ENCODE measurements at regions not wholly inside any gene's neighbourhood (a gene's known extent, or its start where the extent isn't known, plus 50 kb on each side); places are given as distances from the start of the nearest gene placed in this dataset.

GRCh38 chr11:28878025-28878424 is 769.8 kb downstream of the METTL15 start:
- no peak for DNase-seq (ENCODE audit: insufficient read length, low spot score)
- TF ChIP-seq POU2F2 (IDR thresholded peaks at IDR 0.05; ENCODE audit: low read depth, low read length) = no peak
- no peak for TF ChIP-seq POLR2A (IDR thresholded peaks at IDR 0.05; ENCODE audit: low read depth, low read length)
- no peak for TF ChIP-seq POLR2AphosphoS5 (IDR thresholded peaks at IDR 0.05; ENCODE audit: low read depth, low read length)
- TF ChIP-seq PAX5 (IDR thresholded peaks at IDR 0.05; ENCODE audit: insufficient read depth, low read length, severe bottlenecking) = no peak
- TF ChIP-seq SPI1 (IDR thresholded peaks at IDR 0.05; ENCODE audit: low read depth, low read length) = no peak
- no peak for TF ChIP-seq TAF1 (IDR thresholded peaks at IDR 0.05; ENCODE audit: low read depth, low read length)
- no peak for FAIRE-seq

- DNase-seq (ENCODE audit: insufficient read length, low spot score) = no peak
- no peak for FAIRE-seq
Measured at GRCh38 chr11:28877340-28877739, 769.2 kb downstream of the METTL15 start.

DNA sequence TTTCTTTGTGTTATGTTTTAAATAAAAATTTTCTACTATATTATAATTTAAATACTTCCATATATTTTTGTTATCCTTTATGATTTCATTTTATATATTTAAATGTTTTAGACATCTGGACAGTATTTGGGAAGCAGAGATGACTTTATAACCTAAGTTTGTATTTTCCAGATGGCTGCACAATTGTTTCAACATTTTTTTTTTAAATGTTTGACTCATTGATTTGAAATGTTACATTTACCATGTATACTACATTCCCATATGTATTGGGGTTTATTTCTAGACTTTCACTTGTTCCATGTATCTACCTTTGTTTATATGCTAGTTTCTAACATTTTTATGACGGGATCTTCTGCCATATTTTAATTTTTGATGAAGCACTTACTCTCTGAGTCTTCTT is 766.5 kb downstream of the METTL15 start:
- DNase-seq (ENCODE audit: insufficient read length, low spot score) = no peak

More at GRCh38 chr11:28877340-28877739, 769.2 kb downstream of the METTL15 start:
- no peak for TF ChIP-seq POLR2A (IDR thresholded peaks at IDR 0.05; ENCODE audit: low read depth, low read length)
- no peak for TF ChIP-seq SPI1 (IDR thresholded peaks at IDR 0.05; ENCODE audit: low read depth, low read length)
- no peak for TF ChIP-seq POU2F2 (IDR thresholded peaks at IDR 0.05; ENCODE audit: low read depth, low read length)

GRCh38 chr11:28871090-28871489 is 762.9 kb downstream of the METTL15 start:
- TF ChIP-seq PAX5 (IDR thresholded peaks at IDR 0.05; ENCODE audit: insufficient read depth, low read length, severe bottlenecking) (no peak), SPI1 (IDR thresholded peaks at IDR 0.05; ENCODE audit: low read depth, low read length) (no peak), POLR2AphosphoS5 (IDR thresholded peaks at IDR 0.05; ENCODE audit: low read depth, low read length) (no peak), POLR2A (IDR thresholded peaks at IDR 0.05; ENCODE audit: low read depth, low read length) (no peak), POU2F2 (IDR thresholded peaks at IDR 0.05; ENCODE audit: low read depth, low read length) (no peak), TAF1 (IDR thresholded peaks at IDR 0.05; ENCODE audit: low read depth, low read length) (no peak)
- DNase-seq (ENCODE audit: insufficient read length, low spot score) = no peak
- no peak for FAIRE-seq

More for the DNA sequence above, 766.5 kb downstream of the METTL15 start:
- no peak for FAIRE-seq
- TF ChIP-seq POLR2AphosphoS5 (IDR thresholded peaks at IDR 0.05; ENCODE audit: low read depth, low read length) = no peak
- TF ChIP-seq SPI1 (IDR thresholded peaks at IDR 0.05; ENCODE audit: low read depth, low read length) = no peak
- TF ChIP-seq POLR2A (IDR thresholded peaks at IDR 0.05; ENCODE audit: low read depth, low read length) = no peak
- no peak for TF ChIP-seq PAX5 (IDR thresholded peaks at IDR 0.05; ENCODE audit: insufficient read depth, low read length, severe bottlenecking)
- TF ChIP-seq TAF1 (IDR thresholded peaks at IDR 0.05; ENCODE audit: low read depth, low read length) = no peak
- TF ChIP-seq POU2F2 (IDR thresholded peaks at IDR 0.05; ENCODE audit: low read depth, low read length) = no peak

DNA sequence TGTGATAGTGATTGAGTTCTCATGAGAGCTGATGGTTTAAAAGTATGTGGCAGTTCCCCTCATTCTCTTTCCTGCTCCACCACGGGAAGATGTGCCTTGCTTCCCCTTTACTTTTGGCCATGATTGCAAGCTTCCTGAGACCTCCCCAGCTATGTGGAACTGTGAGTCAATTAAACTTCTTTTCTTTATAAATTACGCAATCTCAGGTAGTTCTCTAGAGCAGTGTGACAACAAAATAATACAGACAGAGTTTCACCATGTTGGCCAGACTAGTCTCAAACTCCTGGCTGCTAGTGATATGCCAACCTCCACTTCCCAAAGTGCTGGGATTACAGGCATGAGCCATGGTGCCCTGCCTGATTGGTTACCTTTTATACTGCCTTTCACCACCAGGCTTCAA is 755.2 kb downstream of the METTL15 start:
- no peak for TF ChIP-seq SPI1 (IDR thresholded peaks at IDR 0.05; ENCODE audit: low read depth, low read length)
- TF ChIP-seq POU2F2 (IDR thresholded peaks at IDR 0.05; ENCODE audit: low read depth, low read length) = no peak
- no peak for TF ChIP-seq TAF1 (IDR thresholded peaks at IDR 0.05; ENCODE audit: low read depth, low read length)
- no peak for TF ChIP-seq POLR2AphosphoS5 (IDR thresholded peaks at IDR 0.05; ENCODE audit: low read depth, low read length)
- TF ChIP-seq PAX5 (IDR thresholded peaks at IDR 0.05; ENCODE audit: insufficient read depth, low read length, severe bottlenecking) = no peak
- no peak for TF ChIP-seq POLR2A (IDR thresholded peaks at IDR 0.05; ENCODE audit: low read depth, low read length)
- FAIRE-seq (no peak), DNase-seq (ENCODE audit: insufficient read length, low spot score) (no peak)

- TF ChIP-seq POU2F2 (IDR thresholded peaks at IDR 0.05; ENCODE audit: low read depth, low read length) (no peak), TAF1 (IDR thresholded peaks at IDR 0.05; ENCODE audit: low read depth, low read length) (no peak), POLR2A (IDR thresholded peaks at IDR 0.05; ENCODE audit: low read depth, low read length) (no peak), SPI1 (IDR thresholded peaks at IDR 0.05; ENCODE audit: low read depth, low read length) (no peak), PAX5 (IDR thresholded peaks at IDR 0.05; ENCODE audit: insufficient read depth, low read length, severe bottlenecking) (no peak), POLR2AphosphoS5 (IDR thresholded peaks at IDR 0.05; ENCODE audit: low read depth, low read length) (no peak)
- no peak for DNase-seq (ENCODE audit: insufficient read length, low spot score)
- FAIRE-seq = no peak
Measured at GRCh38 chr11:28860893-28861292, 752.7 kb downstream of the METTL15 start.

DNA sequence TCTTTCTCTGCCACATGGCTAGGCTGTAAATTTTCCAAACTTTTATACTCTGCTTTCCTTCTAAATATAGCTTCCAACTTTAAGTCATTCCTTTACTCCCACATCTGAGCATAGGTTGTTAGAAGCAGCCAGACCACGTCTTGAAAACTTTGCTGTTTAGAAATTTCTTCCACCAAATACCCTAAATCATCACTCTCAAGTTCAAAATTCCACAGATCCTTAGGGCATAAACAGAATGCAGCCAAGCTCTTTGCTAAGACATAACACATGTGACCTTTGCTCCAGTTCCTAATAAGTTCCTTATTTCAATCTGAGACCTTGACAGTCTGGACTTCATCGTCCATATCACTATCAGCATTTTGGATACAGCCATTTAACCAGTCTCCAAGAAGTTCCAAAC is 749.9 kb downstream of the METTL15 start:
- FAIRE-seq = no peak
- no peak for TF ChIP-seq SPI1 (IDR thresholded peaks at IDR 0.05; ENCODE audit: low read depth, low read length)
- TF ChIP-seq POLR2AphosphoS5 (IDR thresholded peaks at IDR 0.05; ENCODE audit: low read depth, low read length) = no peak
- no peak for TF ChIP-seq TAF1 (IDR thresholded peaks at IDR 0.05; ENCODE audit: low read depth, low read length)
- no peak for TF ChIP-seq POLR2A (IDR thresholded peaks at IDR 0.05; ENCODE audit: low read depth, low read length)
- TF ChIP-seq POU2F2 (IDR thresholded peaks at IDR 0.05; ENCODE audit: low read depth, low read length) = no peak
- no peak for TF ChIP-seq PAX5 (IDR thresholded peaks at IDR 0.05; ENCODE audit: insufficient read depth, low read length, severe bottlenecking)

DNA sequence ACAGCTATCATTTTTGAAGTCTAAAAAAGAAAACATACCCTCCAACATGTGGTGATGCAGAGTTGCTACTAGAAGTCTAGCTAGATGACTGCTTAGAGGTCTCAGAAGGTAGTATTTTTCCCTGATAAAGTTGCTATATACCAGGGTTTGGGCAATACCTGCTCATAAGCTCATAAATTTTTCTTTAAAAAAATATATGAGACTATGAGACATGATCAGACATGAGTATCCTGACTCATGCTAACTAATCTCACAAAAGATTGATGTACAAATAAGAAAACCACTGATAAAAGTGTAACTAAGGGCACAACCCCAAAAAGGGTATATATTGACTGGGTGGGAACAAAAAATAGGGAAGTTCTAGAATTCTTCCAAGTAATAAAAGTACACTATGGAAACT is 740.9 kb downstream of the METTL15 start:
- FAIRE-seq (no peak), DNase-seq (ENCODE audit: insufficient read length, low spot score) (no peak)
- TF ChIP-seq POLR2A (IDR thresholded peaks at IDR 0.05; ENCODE audit: low read depth, low read length) (no peak), TAF1 (IDR thresholded peaks at IDR 0.05; ENCODE audit: low read depth, low read length) (no peak), POU2F2 (IDR thresholded peaks at IDR 0.05; ENCODE audit: low read depth, low read length) (no peak), PAX5 (IDR thresholded peaks at IDR 0.05; ENCODE audit: insufficient read depth, low read length, severe bottlenecking) (no peak), POLR2AphosphoS5 (IDR thresholded peaks at IDR 0.05; ENCODE audit: low read depth, low read length) (no peak), SPI1 (IDR thresholded peaks at IDR 0.05; ENCODE audit: low read depth, low read length) (no peak)

More for the DNA sequence above, 749.9 kb downstream of the METTL15 start:
- DNase-seq (ENCODE audit: insufficient read length, low spot score) = no peak

DNA sequence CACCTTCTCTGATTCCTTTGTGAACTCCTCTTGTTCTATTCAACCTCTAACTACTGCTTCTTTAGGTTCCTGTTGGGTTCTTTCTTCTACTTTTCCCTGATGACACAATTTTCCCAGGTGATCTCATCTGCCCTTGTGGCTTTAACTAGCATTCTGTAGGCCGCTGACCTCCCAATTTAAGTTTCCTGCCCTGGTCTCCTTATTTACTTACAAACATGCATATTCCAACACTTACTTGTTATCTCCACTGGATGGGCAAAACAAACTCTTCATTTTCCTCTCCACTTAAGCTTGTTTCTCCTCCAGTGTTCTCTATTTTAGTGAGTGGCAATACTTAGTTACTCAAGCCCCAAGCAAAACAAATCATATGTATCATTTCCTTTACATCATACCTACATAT is 734.5 kb downstream of the METTL15 start:
- TF ChIP-seq POLR2AphosphoS5 (IDR thresholded peaks at IDR 0.05; ENCODE audit: low read depth, low read length) = no peak
- TF ChIP-seq POU2F2 (IDR thresholded peaks at IDR 0.05; ENCODE audit: low read depth, low read length) = no peak
- TF ChIP-seq SPI1 (IDR thresholded peaks at IDR 0.05; ENCODE audit: low read depth, low read length) = no peak
- TF ChIP-seq PAX5 (IDR thresholded peaks at IDR 0.05; ENCODE audit: insufficient read depth, low read length, severe bottlenecking) = no peak
- no peak for TF ChIP-seq POLR2A (IDR thresholded peaks at IDR 0.05; ENCODE audit: low read depth, low read length)
- no peak for TF ChIP-seq TAF1 (IDR thresholded peaks at IDR 0.05; ENCODE audit: low read depth, low read length)
- DNase-seq (ENCODE audit: insufficient read length, low spot score) (no peak), FAIRE-seq (no peak)

DNA sequence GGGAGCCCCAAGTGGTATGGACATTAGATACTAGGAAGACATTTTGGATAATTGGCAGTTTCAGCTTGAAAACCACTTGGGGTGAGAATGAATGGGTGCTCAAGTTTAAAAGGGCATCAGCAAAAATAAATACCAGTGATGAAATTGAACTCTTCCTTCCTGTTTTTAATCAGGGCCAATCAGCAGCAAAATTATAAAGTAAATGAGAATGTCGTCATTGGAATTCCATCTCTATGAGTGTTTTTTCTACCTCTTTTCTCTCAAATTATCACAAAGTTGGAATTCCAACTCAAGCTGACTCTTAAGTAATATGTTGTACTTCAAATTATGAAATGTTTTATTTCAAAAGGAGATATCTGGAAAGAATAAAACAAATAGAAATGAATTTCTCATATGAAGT is 730.6 kb downstream of the METTL15 start:
- DNase-seq (ENCODE audit: insufficient read length, low spot score) = no peak

More for the DNA sequence above, 730.6 kb downstream of the METTL15 start:
- no peak for FAIRE-seq
- TF ChIP-seq POU2F2 (IDR thresholded peaks at IDR 0.05; ENCODE audit: low read depth, low read length) = no peak
- TF ChIP-seq POLR2AphosphoS5 (IDR thresholded peaks at IDR 0.05; ENCODE audit: low read depth, low read length) = no peak
- no peak for TF ChIP-seq TAF1 (IDR thresholded peaks at IDR 0.05; ENCODE audit: low read depth, low read length)
